ENCODE measurements at regions not wholly inside any gene's neighbourhood (a gene's known extent, or its start where the extent isn't known, plus 50 kb on each side); places are given as distances from the start of the nearest gene placed in this dataset.

- TF ChIP-seq TAF1 (IDR thresholded peaks at IDR 0.05; ENCODE audit: borderline replicate concordance, insufficient read depth, low read length) = no peak
- TF ChIP-seq FOXP2 (optimal IDR thresholded peaks at IDR 0.05; ENCODE audit: borderline replicate concordance, extremely low read depth, extremely low read length, insufficient read depth) = no peak
- no peak for TF ChIP-seq POLR2AphosphoS5 (IDR thresholded peaks at IDR 0.05; ENCODE audit: low read depth, low read length)
Measured at GRCh38 chr2:16308816-16309215, 356.8 kb downstream of the CYRIA start.
